B cell (primary cell): ENCODE measurements at regions not wholly inside any gene's neighbourhood (a gene's known extent, or its start where the extent isn't known, plus 50 kb on each side); places are given as distances from the start of the nearest gene placed in this dataset.

ENCODE experiments used
- CTCF ChIP-seq: fragments of 200-600 bp; IDR thresholded peaks from one replicate; pipeline ENCODE4 v1.8.0; 2022; ENCODE audit warnings: antibody characterized with exemption, mild to moderate bottlenecking
- EZH2 ChIP-seq: IDR thresholded peaks from 2 replicates; pipeline ENCODE4 v1.6.1; 2012; ENCODE audit warnings: borderline replicate concordance, low read depth, mild to moderate bottlenecking, moderate library complexity, low read length; ENCODE audit not compliant: insufficient read depth, poor library complexity, severe bottlenecking

GRCh38 chr3:192082730-192083660, 622.0 kb downstream of the PYDC2 start:
- TF ChIP-seq CTCF (no peak), EZH2 (no peak)
